HG02678 (cell line): ENCODE measurements at regions not wholly inside any gene's neighbourhood (a gene's known extent, or its start where the extent isn't known, plus 50 kb on each side); places are given as distances from the start of the nearest gene placed in this dataset.

Experiments
- ATAC-seq: cut with Tn5 transposase; IDR thresholded peaks from one replicate; pipeline ENCODE4 v1.9.1; 2021; ENCODE audit warnings: mild to moderate bottlenecking, moderate library complexity; ENCODE audit not compliant: unreplicated experiment

GRCh38 chr18:47549021-47549540, 297.6 kb upstream of the SKOR2 start:
- ATAC-seq, result no peak

GRCh38 chr18:47547539-47548202, 296.2 kb upstream of the SKOR2 start:
- ATAC-seq, result no peak

DNA sequence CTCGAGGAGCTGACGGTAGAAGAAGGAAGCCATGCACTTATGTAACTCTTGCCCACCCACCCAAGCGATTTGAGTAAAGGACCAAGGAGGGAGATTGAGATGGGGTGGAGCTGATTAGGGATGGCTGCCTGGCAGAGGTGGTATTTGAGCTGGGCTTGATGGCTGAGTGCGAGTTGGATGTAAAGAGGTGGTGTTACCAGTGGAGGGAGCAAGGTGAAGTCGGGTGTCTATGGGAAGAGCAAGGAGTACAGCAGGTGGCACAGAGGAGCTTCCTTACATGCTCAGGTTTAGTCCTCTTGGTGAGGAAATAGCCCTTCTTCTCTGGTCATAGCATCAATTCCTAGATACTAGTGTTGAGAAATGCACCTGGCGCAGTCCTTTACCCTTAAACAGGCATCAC, 294.2 kb upstream of the SKOR2 start:
- no peak for ATAC-seq

DNA sequence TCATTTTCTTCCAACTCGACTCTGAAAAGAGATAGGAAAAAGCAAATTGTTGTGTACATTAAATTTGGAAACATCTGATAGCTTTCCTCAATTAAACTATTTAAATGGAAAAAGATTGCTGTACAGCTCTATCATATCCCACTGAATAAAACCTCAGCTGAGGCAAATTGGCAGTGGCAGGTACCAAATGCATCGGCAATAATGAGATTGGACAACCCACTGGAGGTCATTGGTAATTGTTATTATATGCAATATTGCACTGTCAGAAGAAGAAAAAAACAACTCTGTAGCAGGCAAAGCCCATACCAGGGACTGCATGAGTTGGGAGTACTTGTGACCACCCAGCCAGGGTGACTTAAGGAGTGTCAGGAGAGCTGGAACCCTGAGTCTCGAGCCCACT, 291.6 kb upstream of the SKOR2 start:
- ATAC-seq, result no peak

GRCh38 chr18:47542551-47542950, 291.1 kb upstream of the SKOR2 start:
- no peak for ATAC-seq

- no peak for ATAC-seq
Measured at GRCh38 chr18:47531717-47532116, 280.3 kb upstream of the SKOR2 start.

GRCh38 chr18:47530695-47531094, 279.2 kb upstream of the SKOR2 start:
- ATAC-seq, result no peak

DNA sequence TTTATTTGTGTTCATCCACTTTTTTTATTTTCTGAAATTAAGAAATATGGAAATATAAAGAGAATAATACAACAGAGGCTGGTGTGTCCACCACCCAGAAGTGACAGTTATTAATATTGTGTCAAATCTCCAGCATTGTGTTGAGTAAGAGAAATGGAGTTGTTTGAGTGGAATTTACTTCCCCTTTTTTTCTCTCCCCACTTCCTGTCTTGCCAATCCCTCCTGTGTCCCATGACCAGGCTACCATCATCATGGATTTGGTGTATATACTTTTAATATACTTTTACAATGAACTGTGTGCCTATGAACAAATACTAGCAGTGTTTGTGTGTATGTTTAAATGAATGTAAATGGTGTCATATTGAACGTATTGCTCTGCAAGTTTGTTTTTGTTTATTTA, 276.9 kb upstream of the SKOR2 start:
- ATAC-seq, result no peak

GRCh38 chr18:47526147-47526546, 274.7 kb upstream of the SKOR2 start:
- no peak for ATAC-seq

DNA sequence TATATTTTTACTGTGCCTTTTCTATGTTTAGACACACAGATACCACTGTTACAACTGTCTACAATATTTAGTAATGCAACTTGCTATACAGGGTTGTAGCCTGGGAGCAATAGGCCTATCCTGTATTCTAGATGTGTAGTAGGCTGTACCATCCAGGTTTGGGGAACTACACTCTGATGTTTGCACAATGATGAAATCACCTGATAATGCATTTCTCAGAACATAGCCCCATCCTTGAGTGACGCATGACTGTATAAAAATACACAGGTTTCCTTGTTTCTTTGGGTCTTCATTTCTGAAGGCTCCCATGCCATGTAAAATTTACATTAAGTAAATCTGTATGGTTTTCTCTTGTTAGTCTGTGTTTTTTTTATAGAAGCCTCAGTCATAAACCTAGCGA, 270.9 kb upstream of the SKOR2 start:
- no peak for ATAC-seq

- ATAC-seq, result no peak
Measured at GRCh38 chr18:47520263-47520662, 268.8 kb upstream of the SKOR2 start.

- ATAC-seq, result no peak
Measured at GRCh38 chr18:47519706-47520105, 268.2 kb upstream of the SKOR2 start.

DNA sequence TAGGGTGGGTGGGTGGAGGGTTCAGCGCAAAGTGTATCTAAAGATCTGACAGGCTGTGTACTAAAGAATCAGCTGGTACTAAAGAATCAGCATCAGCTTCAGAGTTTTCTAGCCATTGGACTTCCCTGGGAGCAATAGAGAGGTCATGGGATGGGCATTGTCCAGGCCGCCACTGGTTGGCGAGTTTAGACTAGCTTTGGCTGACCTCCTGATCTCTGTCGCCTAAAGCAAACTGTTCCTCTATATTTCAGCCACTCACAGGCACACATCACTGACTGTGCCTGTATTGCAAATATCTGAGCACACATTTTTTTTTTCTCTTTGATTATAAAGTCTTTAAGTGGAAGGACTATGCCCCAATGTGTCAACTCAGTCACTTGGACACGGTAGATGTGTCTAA, 267.8 kb upstream of the SKOR2 start:
- ATAC-seq, result no peak

DNA sequence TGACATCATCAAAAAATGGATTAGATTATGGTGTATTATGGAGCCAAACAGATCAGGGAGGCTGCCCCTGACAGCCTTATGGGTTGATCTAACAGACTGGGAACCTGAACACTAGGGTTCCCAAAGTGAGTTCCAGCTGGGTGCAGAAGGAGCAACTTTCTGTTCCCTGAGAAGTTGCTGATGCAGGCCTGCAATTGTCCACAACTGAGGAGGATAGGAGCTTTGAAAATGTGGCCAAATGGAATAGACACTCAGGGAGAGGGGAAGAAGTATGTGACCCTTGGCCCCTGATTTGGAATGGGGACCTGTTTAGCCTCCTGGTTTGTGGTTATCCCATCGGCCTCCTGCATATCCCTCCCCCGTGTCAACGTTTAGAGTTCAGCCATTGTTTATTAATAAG, 262.2 kb upstream of the SKOR2 start:
- no peak for ATAC-seq

- no peak for ATAC-seq
Measured at GRCh38 chr18:47512726-47513435, 261.4 kb upstream of the SKOR2 start.

DNA sequence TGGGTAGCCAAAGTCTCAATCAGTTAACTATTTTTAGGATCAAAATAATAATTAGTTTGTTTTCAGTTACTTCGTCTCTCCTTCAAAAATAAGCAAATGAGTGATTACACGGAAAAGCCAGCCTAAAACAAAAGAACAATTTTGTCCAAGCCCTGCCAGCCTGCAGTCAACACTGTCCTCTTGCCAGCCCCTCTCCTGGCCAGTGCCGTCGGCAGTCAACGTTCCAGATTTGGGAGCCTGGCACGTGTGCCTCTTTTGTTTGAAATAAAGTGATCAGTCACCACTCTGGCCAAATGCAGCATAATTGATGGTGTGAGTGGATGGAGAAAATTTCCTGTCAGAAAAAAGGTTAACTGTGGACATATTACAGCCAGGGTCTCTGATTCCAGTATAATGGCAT, 260.6 kb upstream of the SKOR2 start:
- ATAC-seq, result no peak

- no peak for ATAC-seq
Measured at GRCh38 chr18:47510831-47511230, 259.4 kb upstream of the SKOR2 start.

- no peak for ATAC-seq
Measured at GRCh38 chr18:47507651-47508050, 256.2 kb upstream of the SKOR2 start.

DNA sequence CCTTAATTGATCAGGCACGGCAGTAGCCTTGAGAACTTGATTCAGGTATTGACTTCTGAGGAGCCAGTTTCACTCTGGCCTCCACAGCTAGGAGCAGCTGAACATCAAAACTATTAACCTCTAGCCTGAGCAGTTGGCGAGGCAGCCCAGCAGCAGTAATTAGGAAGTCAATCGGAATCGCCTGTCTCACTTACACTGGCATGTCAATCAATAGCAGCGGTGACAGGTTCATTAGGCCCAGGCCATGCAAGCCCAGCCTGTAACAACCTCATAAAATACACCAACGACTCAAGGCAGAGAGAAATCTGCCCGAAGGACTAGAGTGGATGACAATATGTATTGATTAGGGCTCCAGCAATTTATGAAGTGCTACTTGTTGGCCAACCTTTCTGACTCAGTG, 255.4 kb upstream of the SKOR2 start:
- no peak for ATAC-seq

DNA sequence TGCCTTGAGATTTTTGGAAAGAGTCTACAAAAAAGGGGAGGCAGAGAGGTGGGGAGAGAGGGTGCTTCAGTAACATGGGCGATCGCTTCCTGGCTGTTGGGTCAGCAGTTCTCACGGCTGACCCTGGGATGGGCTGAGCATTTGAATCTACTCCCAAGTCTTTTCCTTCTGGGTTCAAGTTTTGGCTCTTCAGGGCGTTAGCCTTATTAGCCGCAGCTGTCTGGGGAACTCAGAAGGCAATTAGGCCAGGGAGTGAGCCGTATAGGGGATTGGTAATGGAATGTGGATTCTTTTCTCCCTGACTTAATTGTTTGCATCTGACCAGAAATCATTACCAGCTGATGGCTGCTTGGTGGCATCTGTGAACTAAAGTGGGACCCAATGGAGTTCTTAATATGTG, 250.5 kb upstream of the SKOR2 start:
- ATAC-seq, result no peak

GRCh38 chr18:47500930-47501329, 249.5 kb upstream of the SKOR2 start:
- ATAC-seq, result no peak

GRCh38 chr18:47492691-47493090, 241.2 kb upstream of the SKOR2 start:
- no peak for ATAC-seq

- ATAC-seq, result no peak
Measured at GRCh38 chr18:47490882-47491281, 239.4 kb upstream of the SKOR2 start.
